Activated naive CD8-positive, alpha-beta T cell treated with anti-CD3 and anti-CD28 coated beads for 36 hours (primary cell): ENCODE measurements at regions not wholly inside any gene's neighbourhood (a gene's known extent, or its start where the extent isn't known, plus 50 kb on each side); places are given as distances from the start of the nearest gene placed in this dataset.

Experiments
- DNase-seq: peaks from one replicate; pipeline ENCODE4 v3.0.0; 2021
- H3K27ac Mint-ChIP-seq: one replicate; pipeline ENCODE4 v1.8.0; 2022; ENCODE audit warnings: mild to moderate bottlenecking, moderate library complexity, mixed read lengths
- H3K27me3 Mint-ChIP-seq: one replicate; pipeline ENCODE4 v1.8.0; 2022; ENCODE audit warnings: mild to moderate bottlenecking, mixed read lengths
- H3K36me3 Mint-ChIP-seq: one replicate; pipeline ENCODE4 v1.8.0; 2021; ENCODE audit warnings: mild to moderate bottlenecking, mixed read lengths
- H3K4me1 Mint-ChIP-seq: one replicate; pipeline ENCODE4 v1.8.0; 2021; ENCODE audit warnings: mixed read lengths
- H3K4me3 Mint-ChIP-seq: one replicate; pipeline ENCODE4 v1.8.0; 2022; ENCODE audit warnings: mild to moderate bottlenecking, moderate library complexity, mixed read lengths
- H3K9me3 Mint-ChIP-seq: one replicate; pipeline ENCODE4 v1.8.0; 2022; ENCODE audit warnings: mixed read lengths

- no peaks in the 10 kb centered on the region for H3K27me3 Mint-ChIP-seq
- H3K36me3 Mint-ChIP-seq = no peaks in the 10 kb centered on the region
- H3K4me1 Mint-ChIP-seq = no peaks in the 10 kb centered on the region
- peaks cover 5% of the 10 kb centered on the region for H3K9me3 Mint-ChIP-seq
- DNase-seq = no peak
- no peak overlapping the region for H3K4me3 Mint-ChIP-seq
- no peak overlapping the region for H3K27ac Mint-ChIP-seq
These were observed 58.9 kb downstream of the DIRAS3 start for GRCh38 chr1:67991546-67991945.

DNA sequence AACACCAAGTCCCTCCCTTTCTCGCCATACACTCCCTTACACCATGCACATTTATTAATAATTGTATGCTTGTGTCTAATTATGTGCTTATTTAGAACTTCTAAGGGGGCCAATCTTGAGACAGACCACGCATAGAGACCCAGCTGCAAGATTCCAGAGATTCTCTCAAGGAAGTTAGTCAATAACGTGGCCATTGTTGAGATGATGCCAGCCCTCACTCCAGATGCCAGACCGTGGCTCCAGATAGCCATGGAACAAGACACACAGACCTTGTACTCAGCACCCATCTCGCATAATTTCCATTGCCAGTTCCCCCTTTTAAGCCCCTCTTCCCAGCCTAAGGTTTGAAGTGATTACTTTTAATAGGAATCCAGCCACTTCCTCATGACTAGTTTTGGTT, 62.4 kb downstream of the DIRAS3 start:
- no peaks in the 10 kb centered on the region for H3K4me1 Mint-ChIP-seq
- H3K4me3 Mint-ChIP-seq = no peak overlapping the region
- H3K9me3 Mint-ChIP-seq = no peaks in the 10 kb centered on the region
- no peak overlapping the region for H3K27ac Mint-ChIP-seq
- H3K36me3 Mint-ChIP-seq = no peaks in the 10 kb centered on the region
- H3K27me3 Mint-ChIP-seq = no peaks in the 10 kb centered on the region
- no peak for DNase-seq

GRCh38 chr1:67987046-67987799, 63.2 kb downstream of the DIRAS3 start:
- Mint-ChIP-seq H3K4me3 (no peak overlapping the region), H3K4me1 (no peaks in the 10 kb centered on the region), H3K27me3 (no peaks in the 10 kb centered on the region), H3K9me3 (no peaks in the 10 kb centered on the region), H3K36me3 (no peaks in the 10 kb centered on the region), H3K27ac (no peak overlapping the region)
- no peak for DNase-seq

GRCh38 chr1:67983867-67984266, 66.6 kb downstream of the DIRAS3 start:
- Mint-ChIP-seq H3K4me3 (no peak overlapping the region), H3K36me3 (no peaks in the 10 kb centered on the region), H3K4me1 (no peaks in the 10 kb centered on the region), H3K27ac (no peak overlapping the region), H3K27me3 (no peaks in the 10 kb centered on the region), H3K9me3 (no peaks in the 10 kb centered on the region)
- DNase-seq = no peak

DNA sequence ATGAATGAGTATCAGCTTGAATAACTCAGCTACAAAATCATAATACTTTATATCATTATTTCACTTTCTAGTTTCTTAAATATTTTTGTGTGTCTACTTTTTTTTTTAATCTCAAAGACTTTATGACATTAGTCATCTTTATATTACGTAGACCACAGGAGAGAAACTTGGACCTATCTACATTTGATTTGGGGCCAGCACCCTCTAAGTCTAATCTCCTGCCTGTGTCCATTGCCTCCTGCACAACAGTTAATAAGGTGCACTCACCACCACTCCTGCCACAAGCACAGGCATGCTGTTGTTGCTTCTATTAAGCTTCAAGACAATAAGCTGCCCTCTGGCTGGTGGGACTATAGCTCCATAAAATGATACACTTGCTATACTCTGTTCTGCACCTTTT, 70.4 kb downstream of the DIRAS3 start:
- no peak for DNase-seq
- no peaks in the 10 kb centered on the region for H3K4me1 Mint-ChIP-seq
- H3K9me3 Mint-ChIP-seq = no peaks in the 10 kb centered on the region
- no peaks in the 10 kb centered on the region for H3K36me3 Mint-ChIP-seq
- H3K27me3 Mint-ChIP-seq = no peaks in the 10 kb centered on the region
- no peak overlapping the region for H3K27ac Mint-ChIP-seq
- no peak overlapping the region for H3K4me3 Mint-ChIP-seq

DNA sequence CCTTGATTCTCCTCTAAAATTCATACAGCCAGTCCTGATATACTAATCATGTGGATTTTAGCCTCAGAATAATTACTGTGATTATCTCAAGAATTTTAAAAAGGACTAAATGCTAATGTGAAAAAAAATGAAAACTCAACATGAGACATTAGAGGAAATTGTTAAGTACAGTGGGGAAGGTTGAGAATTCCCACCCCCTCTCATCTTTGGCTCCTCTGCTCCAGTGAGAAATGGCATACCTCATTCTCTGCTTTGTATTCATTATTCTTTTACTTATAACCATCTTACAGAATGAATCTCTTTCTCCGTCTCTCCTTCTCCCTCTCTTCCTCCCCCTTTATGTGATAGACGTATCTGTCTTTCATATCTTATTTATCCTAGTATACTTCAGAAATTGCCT, 70.9 kb downstream of the DIRAS3 start:
- Mint-ChIP-seq H3K4me3 (no peak overlapping the region), H3K27ac (no peak overlapping the region), H3K27me3 (no peaks in the 10 kb centered on the region), H3K4me1 (no peaks in the 10 kb centered on the region), H3K9me3 (no peaks in the 10 kb centered on the region), H3K36me3 (no peaks in the 10 kb centered on the region)
- DNase-seq = no peak

- no peaks in the 10 kb centered on the region for H3K9me3 Mint-ChIP-seq
- no peaks in the 10 kb centered on the region for H3K36me3 Mint-ChIP-seq
These were observed 71.4 kb downstream of the DIRAS3 start for GRCh38 chr1:67978890-67979516.

DNA sequence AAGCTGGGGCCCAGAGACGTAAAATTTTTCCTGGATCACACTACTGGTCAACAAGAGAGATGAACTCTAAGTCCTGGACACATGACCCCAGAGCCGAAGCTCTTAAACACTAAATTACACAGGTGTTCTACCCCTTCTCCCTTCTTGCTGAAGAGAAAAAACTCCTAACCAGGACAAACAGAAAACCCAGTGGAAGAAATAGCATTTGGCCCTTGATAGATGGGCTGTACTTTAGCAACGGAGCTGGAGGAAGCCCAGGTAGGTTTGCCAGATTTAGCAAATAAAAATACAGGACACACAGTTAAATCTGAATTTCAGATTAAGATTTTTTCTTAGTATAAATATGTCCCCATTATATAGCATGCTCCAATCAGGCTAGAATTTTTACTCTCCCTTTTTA, 72.7 kb downstream of the DIRAS3 start:
- no peak for DNase-seq
- no peaks in the 10 kb centered on the region for H3K9me3 Mint-ChIP-seq

More at GRCh38 chr1:67978890-67979516, 71.4 kb downstream of the DIRAS3 start:
- no peak overlapping the region for H3K27ac Mint-ChIP-seq
- DNase-seq = no peak
- H3K27me3 Mint-ChIP-seq = no peaks in the 10 kb centered on the region
- no peaks in the 10 kb centered on the region for H3K4me1 Mint-ChIP-seq
- H3K4me3 Mint-ChIP-seq = no peak overlapping the region

DNA sequence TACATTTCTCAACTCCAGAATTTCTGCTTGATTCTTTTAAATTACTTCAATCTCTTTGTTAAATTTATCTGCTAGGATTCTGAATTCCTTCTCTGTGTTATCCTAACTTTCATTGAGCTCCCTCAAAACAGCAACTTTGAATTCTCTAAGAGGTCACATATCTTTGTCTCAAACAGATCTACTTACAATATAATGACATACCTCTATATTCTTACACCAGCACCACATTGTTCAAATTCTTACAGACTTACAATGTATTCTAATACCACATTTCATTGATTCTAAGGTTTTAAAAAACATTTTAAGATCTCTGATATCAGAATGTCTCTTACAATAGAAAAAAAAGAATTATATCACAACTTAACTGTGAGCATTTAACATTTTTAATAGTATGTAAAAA, 77.4 kb downstream of the DIRAS3 start:
- no peaks in the 10 kb centered on the region for H3K4me1 Mint-ChIP-seq
- H3K4me3 Mint-ChIP-seq = no peak overlapping the region
- H3K36me3 Mint-ChIP-seq = no peaks in the 10 kb centered on the region
- no peak for DNase-seq
- H3K27ac Mint-ChIP-seq = no peak overlapping the region
- peaks cover 5% of the 10 kb centered on the region for H3K27me3 Mint-ChIP-seq
- peaks cover 8% of the 10 kb centered on the region for H3K9me3 Mint-ChIP-seq

More for the DNA sequence above, 72.7 kb downstream of the DIRAS3 start:
- Mint-ChIP-seq H3K27ac (no peak overlapping the region), H3K27me3 (peaks cover 4% of the 10 kb centered on the region), H3K4me1 (no peaks in the 10 kb centered on the region), H3K36me3 (no peaks in the 10 kb centered on the region), H3K4me3 (no peak overlapping the region)

- Mint-ChIP-seq H3K27me3 (peaks cover 5% of the 10 kb centered on the region), H3K4me3 (no peak overlapping the region), H3K27ac (no peak overlapping the region), H3K9me3 (peaks cover 8% of the 10 kb centered on the region), H3K4me1 (no peaks in the 10 kb centered on the region), H3K36me3 (no peaks in the 10 kb centered on the region)
- DNase-seq = no peak
These were observed 80.3 kb downstream of the DIRAS3 start for GRCh38 chr1:67970088-67970487.

DNA sequence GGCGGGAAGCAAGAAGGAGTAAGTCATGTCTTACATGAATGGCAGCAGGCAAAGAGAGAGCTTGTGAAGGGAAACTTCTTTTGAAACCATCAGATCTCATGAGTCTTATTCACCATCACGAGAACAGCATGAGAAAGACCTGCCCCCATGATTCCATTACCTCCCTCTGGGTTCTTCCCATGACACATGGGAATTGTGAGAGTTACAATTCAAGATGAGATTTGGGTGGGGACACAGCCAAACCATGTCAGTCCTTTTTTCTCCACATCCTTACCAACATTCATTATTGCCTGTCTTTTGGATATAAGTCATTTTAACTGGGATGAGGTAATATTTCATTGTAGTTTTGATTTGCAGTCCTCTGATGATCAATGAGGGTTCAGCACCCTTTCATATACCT, 81.0 kb downstream of the DIRAS3 start:
- H3K9me3 Mint-ChIP-seq = peaks cover 10% of the 10 kb centered on the region
- DNase-seq = no peak
- H3K27me3 Mint-ChIP-seq = peaks cover 5% of the 10 kb centered on the region
- no peak overlapping the region for H3K27ac Mint-ChIP-seq
- no peaks in the 10 kb centered on the region for H3K4me1 Mint-ChIP-seq
- no peak overlapping the region for H3K4me3 Mint-ChIP-seq
- H3K36me3 Mint-ChIP-seq = no peaks in the 10 kb centered on the region

GRCh38 chr1:67966666-67967009, 83.8 kb downstream of the DIRAS3 start:
- Mint-ChIP-seq H3K9me3 (peaks cover 21% of the 10 kb centered on the region), H3K36me3 (peaks cover 2% of the 10 kb centered on the region), H3K4me1 (no peaks in the 10 kb centered on the region), H3K27ac (no peak overlapping the region), H3K4me3 (no peak overlapping the region), H3K27me3 (no peaks in the 10 kb centered on the region)
- DNase-seq = no peak

GRCh38 chr1:67965995-67966665, 84.3 kb downstream of the DIRAS3 start:
- DNase-seq = no peak
- no peaks in the 10 kb centered on the region for H3K4me1 Mint-ChIP-seq
- peaks cover 2% of the 10 kb centered on the region for H3K36me3 Mint-ChIP-seq
- H3K4me3 Mint-ChIP-seq = no peak overlapping the region
- peaks cover 21% of the 10 kb centered on the region for H3K9me3 Mint-ChIP-seq
- no peaks in the 10 kb centered on the region for H3K27me3 Mint-ChIP-seq
- no peak overlapping the region for H3K27ac Mint-ChIP-seq

GRCh38 chr1:67963263-67963662, 87.2 kb downstream of the DIRAS3 start:
- no peak overlapping the region for H3K27ac Mint-ChIP-seq
- peaks cover 14% of the 10 kb centered on the region for H3K9me3 Mint-ChIP-seq
- peaks cover 2% of the 10 kb centered on the region for H3K36me3 Mint-ChIP-seq
- H3K4me3 Mint-ChIP-seq = no peak overlapping the region
- no peaks in the 10 kb centered on the region for H3K27me3 Mint-ChIP-seq
- no peaks in the 10 kb centered on the region for H3K4me1 Mint-ChIP-seq
- DNase-seq = no peak

DNA sequence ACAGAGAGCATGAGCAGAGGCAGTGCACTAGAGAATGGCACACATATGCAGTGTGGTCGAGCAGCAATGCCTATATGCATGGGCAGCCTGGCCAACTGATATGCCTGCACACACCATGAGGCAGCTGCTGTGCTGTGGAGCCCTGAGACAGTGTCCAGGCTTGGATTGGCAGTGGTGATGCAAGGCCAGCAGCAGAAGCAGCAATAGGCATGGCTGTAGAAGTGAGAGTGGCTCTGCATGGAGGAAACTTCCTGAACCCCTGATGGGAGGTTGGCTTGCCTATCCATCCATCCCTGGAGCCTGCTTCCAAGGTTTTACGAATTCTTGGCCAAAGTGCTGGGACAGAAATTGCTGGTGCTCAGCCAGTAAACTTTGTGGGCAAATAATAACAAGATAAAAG, 89.7 kb downstream of the DIRAS3 start:
- Mint-ChIP-seq H3K9me3 (peaks cover 14% of the 10 kb centered on the region), H3K4me1 (no peaks in the 10 kb centered on the region), H3K27me3 (peaks cover under 1% of the 10 kb centered on the region), H3K4me3 (no peak overlapping the region), H3K27ac (no peak overlapping the region), H3K36me3 (peaks cover 2% of the 10 kb centered on the region)
- DNase-seq = no peak

- Mint-ChIP-seq H3K36me3 (peaks cover 2% of the 10 kb centered on the region), H3K4me3 (no peak overlapping the region), H3K27me3 (peaks cover 9% of the 10 kb centered on the region), H3K27ac (no peak overlapping the region), H3K9me3 (peaks cover 8% of the 10 kb centered on the region), H3K4me1 (no peaks in the 10 kb centered on the region)
- DNase-seq = no peak
These were observed 92.0 kb downstream of the DIRAS3 start for GRCh38 chr1:67958472-67958871.
